ENCODE measurements at regions not wholly inside any gene's neighbourhood (a gene's known extent, or its start where the extent isn't known, plus 50 kb on each side); places are given as distances from the start of the nearest gene placed in this dataset.

DNA sequence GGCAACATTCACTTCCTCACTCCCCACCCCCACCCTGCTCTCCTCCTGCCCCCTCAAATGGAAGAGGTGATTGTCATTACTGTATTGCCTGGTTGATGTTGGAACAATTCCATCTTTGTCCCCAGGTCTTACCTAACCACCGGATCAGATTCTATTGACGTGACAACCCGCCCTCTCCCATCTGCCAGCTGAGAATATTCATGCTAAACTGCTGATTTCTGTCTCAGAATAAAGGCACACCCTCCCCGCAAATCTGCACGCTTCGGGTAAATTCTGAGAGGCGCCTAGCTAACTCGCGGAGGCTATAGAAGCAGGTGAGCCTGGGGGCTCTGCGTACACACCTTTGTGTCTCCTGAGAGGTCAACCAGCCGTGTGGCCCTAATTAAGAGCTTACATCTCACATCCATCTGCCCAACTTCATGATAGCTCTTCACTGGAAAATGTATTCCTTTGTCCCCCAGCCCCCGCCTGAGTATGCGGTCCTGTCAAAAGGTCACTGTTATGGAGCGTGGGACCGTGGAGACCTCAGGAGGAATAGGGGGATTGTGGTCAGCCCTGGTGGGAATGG, 1054.3 kb downstream of the VRK1 start:
- no peak for DNase-seq (ENCODE audit: extremely low spot score)
- H3K9me3 ChIP-seq: no peaks in the 10 kb centered on the region
- peaks cover 0 to 16% (median 0%) of the 10 kb centered on the region in 4 donors for H3K27me3 ChIP-seq
- no peak overlapping the region for H3K27ac ChIP-seq (replicated peaks in 1 of 4)
- H3K36me3 ChIP-seq: no peaks in the 10 kb centered on the region
- 57% methylated on average over 15 of the region's 15 CpGs for WGBS
- TF ChIP-seq POLR2A (IDR thresholded peaks at IDR 0.05; ENCODE audit: low read depth) (no peak), EP300 (IDR thresholded peaks at IDR 0.05) (no peak), POLR2AphosphoS5 (IDR thresholded peaks at IDR 0.05) (no peak)
- TF ChIP-seq, protein P1, sequence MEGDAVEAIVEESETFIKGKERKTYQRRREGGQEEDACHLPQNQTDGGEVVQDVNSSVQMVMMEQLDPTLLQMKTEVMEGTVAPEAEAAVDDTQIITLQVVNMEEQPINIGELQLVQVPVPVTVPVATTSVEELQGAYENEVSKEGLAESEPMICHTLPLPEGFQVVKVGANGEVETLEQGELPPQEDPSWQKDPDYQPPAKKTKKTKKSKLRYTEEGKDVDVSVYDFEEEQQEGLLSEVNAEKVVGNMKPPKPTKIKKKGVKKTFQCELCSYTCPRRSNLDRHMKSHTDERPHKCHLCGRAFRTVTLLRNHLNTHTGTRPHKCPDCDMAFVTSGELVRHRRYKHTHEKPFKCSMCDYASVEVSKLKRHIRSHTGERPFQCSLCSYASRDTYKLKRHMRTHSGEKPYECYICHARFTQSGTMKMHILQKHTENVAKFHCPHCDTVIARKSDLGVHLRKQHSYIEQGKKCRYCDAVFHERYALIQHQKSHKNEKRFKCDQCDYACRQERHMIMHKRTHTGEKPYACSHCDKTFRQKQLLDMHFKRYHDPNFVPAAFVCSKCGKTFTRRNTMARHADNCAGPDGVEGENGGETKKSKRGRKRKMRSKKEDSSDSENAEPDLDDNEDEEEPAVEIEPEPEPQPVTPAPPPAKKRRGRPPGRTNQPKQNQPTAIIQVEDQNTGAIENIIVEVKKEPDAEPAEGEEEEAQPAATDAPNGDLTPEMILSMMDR (IDR thresholded peaks at IDR 0.05): no peak
- H3K4me3 ChIP-seq: no peak overlapping the region
- H3K4me1 ChIP-seq: no peaks in the 10 kb centered on the region
- intact Hi-C loops (cut with DNase I): no loop called here

DNA sequence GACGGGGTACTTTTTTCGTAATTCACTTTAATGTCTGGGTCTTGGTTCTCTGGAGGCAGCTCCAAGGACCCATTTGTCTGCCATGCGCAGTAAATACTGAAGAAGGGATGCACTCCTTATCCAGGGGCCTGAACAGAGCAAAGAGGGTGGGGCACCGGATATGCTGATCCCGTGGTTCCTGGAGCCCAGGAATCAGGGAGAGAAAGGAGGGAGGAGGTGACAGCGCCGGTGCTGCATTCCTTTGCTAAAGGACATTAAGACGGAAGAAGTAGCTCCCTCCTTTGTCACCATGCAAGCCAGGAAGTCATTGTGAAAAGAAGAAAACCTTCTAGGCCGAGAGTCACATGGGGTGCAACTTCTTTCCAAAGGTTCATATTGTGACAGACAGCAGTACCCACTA, 1057.7 kb downstream of the VRK1 start:
- Histone ChIP-seq H3K27me3 (peaks cover 0 to 16% (median 0%) of the 10 kb centered on the region in 4 donors), H3K4me3 (no peak overlapping the region), H3K27ac (replicated peaks in 1 of 4) (no peak overlapping the region), H3K9me3 (peaks cover 0 to 4% (median 0%) of the 10 kb centered on the region in 4 donors), H3K4me1 (no peaks in the 10 kb centered on the region), H3K36me3 (no peaks in the 10 kb centered on the region)
- intact Hi-C loops (cut with DNase I): no loop called here
- TF ChIP-seq POLR2A (IDR thresholded peaks at IDR 0.05; ENCODE audit: low read depth) (no peak), POLR2AphosphoS5 (IDR thresholded peaks at IDR 0.05) (no peak), EP300 (IDR thresholded peaks at IDR 0.05) (no peak)
- TF ChIP-seq, protein P1 (IDR thresholded peaks at IDR 0.05): no peak
- 65% methylated on average over 9 of the region's 9 CpGs for WGBS
- no peak for DNase-seq (ENCODE audit: extremely low spot score)

DNA sequence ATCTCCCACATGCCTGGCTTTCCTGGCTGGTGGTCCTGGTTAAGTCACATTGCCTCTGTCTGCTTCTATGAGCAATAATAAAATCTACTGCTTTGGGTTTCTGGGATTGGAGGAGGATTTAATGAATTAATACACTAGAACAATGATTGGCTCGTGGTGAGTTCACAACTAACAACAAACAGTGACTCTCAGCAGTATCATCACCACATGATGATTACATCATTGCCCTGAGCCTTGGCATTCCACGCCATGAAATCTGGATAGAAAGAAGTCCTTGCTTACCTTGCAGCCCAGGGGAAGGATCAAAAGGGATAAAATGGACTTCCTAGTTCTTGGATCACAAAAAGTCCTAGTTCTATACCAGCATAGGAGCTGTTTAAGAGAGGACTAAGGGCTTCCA, 1069.0 kb downstream of the VRK1 start:
- H3K27me3 ChIP-seq: no peaks in the 10 kb centered on the region
- no peak for TF ChIP-seq POLR2A (IDR thresholded peaks at IDR 0.05; ENCODE audit: low read depth)
- no peak for TF ChIP-seq EP300 (IDR thresholded peaks at IDR 0.05)
- no peak for TF ChIP-seq POLR2AphosphoS5 (IDR thresholded peaks at IDR 0.05)
- TF ChIP-seq, protein P1 (IDR thresholded peaks at IDR 0.05): no peak
- H3K9me3 ChIP-seq: no peaks in the 10 kb centered on the region
- H3K4me1 ChIP-seq: no peaks in the 10 kb centered on the region
- DNase-seq (ENCODE audit: extremely low spot score): no peak
- no peak overlapping the region for H3K27ac ChIP-seq (replicated peaks in 1 of 4)
- H3K4me3 ChIP-seq: no peak overlapping the region
- 68% methylated on average over 2 of the region's 2 CpGs for WGBS
- intact Hi-C loops (cut with DNase I): no loop called here
- H3K36me3 ChIP-seq: no peaks in the 10 kb centered on the region

DNA sequence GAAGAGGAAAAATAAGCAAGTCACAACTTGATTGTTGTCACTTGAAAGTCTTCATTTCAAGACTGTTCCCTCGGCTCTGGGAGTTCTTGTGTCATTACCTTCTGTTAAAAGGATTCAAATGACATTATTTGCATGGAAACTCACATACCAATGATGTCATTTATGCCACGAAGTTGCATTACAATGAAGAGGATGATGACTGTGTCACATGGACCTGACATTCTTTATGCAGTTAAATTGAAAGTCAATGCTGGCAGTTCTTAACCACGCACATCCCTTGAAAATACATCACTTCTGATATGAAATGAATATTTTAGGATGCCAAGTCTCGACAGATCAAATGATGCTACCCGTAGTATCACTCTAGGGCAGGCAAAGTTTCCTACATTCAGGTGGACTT, 1069.5 kb downstream of the VRK1 start:
- Histone ChIP-seq H3K36me3 (no peaks in the 10 kb centered on the region), H3K27me3 (no peaks in the 10 kb centered on the region), H3K27ac (replicated peaks in 1 of 4) (no peak overlapping the region), H3K4me3 (no peak overlapping the region), H3K9me3 (no peaks in the 10 kb centered on the region), H3K4me1 (no peaks in the 10 kb centered on the region)
- intact Hi-C loops (cut with DNase I): no loop called here
- no peak for DNase-seq (ENCODE audit: extremely low spot score)
- 71% methylated on average over 5 of the region's 5 CpGs for WGBS
- TF ChIP-seq POLR2AphosphoS5 (IDR thresholded peaks at IDR 0.05) (no peak), EP300 (IDR thresholded peaks at IDR 0.05) (no peak), POLR2A (IDR thresholded peaks at IDR 0.05; ENCODE audit: low read depth) (no peak)
- TF ChIP-seq, protein P1 (IDR thresholded peaks at IDR 0.05): no peak

DNA sequence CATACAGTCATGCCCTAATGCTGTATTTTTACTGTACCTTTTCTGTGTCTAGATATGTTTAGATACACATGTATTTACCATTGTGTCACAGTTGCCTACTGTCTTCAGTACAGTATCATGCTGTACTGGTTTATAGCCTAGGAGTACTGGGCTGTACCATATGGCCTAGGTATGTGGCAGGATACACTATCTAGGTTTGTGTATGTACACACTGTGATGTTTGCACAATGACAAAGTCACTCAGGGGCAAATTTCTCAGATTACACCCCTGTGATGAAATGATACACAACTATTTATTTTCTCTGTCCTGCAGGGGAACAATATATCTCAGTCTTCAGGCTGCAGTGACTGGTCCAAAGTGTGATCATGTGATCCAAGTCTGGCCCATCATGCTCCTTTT, 1076.1 kb downstream of the VRK1 start:
- H3K27ac ChIP-seq (replicated peaks in 1 of 4): no peak overlapping the region
- H3K4me3 ChIP-seq: no peak overlapping the region
- TF ChIP-seq, protein P1 (IDR thresholded peaks at IDR 0.05): no peak
- TF ChIP-seq EP300 (IDR thresholded peaks at IDR 0.05) (no peak), POLR2A (IDR thresholded peaks at IDR 0.05; ENCODE audit: low read depth) (no peak), POLR2AphosphoS5 (IDR thresholded peaks at IDR 0.05) (no peak)
- DNase-seq (ENCODE audit: extremely low spot score): no peak
- H3K36me3 ChIP-seq: no peaks in the 10 kb centered on the region
- H3K4me1 ChIP-seq: peaks cover 0 to 5% (median 2%) of the 10 kb centered on the region in 4 donors
- no peaks in the 10 kb centered on the region for H3K9me3 ChIP-seq
- intact Hi-C loops (cut with DNase I): no loop called here
- H3K27me3 ChIP-seq: no peaks in the 10 kb centered on the region
